Skeletal muscle cell (primary cell): ENCODE measurements at regions not wholly inside any gene's neighbourhood (a gene's known extent, or its start where the extent isn't known, plus 50 kb on each side); places are given as distances from the start of the nearest gene placed in this dataset.
A peak's percentile ranks its signal among the peaks of the same experiment; 100 is the strongest.

ENCODE experiments used
- DNase-seq: peaks from one replicate; pipeline ENCODE4 v3.0.0-alpha.2; 2010; ENCODE audit warnings: low read depth
- H3K4me3 ChIP-seq: 2 replicates; pipeline ENCODE4 v1.5.1; 2011; ENCODE audit warnings: low read depth, mild to moderate bottlenecking, control low read depth, low read length, moderate library complexity

DNA sequence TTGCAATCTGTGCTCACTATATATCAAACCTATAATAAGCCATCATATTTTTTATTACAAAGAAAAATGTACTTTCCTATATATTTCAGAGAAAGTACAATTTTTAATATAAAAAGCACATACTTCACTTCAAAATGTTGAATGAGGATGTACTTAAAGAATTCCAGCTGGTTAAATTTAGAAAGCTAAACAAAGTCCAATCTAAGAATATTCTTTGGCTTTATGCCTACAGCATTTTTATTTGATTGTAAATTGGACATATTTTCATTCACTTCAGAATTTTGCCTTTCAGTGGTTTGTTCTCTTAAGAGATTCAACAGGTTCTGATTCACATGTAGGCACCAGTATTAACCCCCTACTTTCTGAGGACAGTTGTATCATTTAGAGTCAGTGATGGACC, 533.8 kb downstream of the CAAP1 start:
- no peak for DNase-seq
- no peak overlapping the region for H3K4me3 ChIP-seq

DNA sequence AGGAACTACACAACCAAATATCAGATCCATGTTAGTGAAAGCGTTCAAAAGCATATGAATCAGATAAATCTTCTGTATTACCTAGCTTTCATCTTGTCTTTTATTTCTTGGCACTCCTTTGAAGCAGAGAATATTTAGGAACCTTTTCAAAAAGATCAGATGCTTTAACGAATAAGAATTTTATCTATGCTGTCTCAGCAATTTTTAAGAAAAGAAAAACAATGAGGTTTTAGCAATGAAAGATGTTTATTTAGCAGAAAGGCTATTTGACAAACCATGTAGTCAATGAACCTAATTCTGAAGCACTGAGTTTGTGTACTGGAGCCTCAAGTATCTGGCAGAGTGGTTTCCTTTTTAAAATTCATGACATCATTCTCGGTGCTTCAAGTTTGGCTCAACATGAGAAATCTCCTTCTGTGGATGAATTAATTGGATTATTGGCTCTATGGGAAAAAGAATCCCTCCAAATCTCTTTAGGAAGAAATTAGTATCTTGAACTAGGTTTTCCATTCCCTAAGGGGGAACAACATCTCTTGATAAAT, 534.7 kb downstream of the CAAP1 start:
- H3K4me3 ChIP-seq: no peak overlapping the region
- no peak for DNase-seq

DNA sequence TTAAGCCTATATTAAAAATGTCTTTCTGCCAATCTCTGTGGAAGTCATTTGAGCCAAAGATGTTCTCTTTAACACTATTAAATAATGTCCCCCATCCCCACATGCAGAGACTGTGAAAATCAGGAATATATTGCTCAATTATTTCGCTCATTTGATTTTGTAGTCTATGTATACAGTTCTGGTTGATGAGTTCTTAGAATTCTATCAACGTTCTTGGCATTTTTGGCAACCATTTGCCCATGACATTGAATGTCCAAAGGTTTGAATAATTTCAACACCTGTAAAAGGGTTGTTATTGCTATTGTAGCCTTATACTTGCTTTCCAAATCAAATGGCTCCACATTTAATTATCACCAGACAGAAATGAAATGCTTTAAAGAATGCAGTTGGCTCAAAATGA, 536.1 kb downstream of the CAAP1 start:
- no peak overlapping the region for H3K4me3 ChIP-seq
- no peak for DNase-seq

DNA sequence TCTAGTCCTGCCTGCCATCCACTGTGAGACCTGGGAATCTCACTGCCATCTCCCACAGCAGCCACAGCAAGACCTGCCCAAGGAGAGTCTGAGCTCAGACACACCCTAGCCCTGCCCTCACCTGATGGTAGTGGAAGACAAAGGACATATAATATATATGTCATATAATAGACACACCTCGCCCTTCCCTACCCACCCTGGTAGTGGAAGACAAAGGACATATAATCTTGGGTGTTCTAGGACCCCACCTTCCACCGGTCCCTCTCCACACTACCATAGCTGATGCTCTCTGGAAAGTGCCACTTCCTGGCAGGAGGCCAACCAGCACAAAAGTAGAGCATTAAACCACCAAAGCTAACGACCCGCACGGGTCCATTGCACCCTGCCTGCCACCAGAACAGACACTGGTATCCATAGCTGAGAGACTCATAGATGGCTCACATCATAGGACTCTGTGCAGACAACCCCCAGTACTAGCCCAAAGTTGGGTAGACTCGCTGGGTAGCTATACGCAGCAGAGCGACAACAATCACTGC, 545.6 kb downstream of the CAAP1 start:
- no peak overlapping the region for H3K4me3 ChIP-seq
- no peak for DNase-seq

DNA sequence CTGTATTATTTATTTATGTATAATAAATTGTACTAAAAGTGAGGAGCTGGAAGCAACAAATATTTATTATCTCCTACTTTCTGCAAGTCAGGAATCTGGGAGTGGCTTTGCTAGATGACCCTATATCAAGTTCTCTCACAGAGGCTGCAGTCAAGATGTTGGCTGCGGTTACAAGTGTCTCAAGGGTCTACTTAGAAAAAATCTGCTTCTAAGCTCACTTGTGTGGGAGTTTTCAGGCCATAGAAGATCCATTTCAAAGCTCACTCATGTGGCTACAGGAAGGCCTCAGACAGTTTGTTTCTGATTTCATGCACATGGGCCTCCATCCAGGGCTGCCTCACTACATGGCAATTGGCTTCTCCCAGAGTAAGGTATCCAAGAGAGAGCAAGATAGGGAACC, 551.1 kb downstream of the CAAP1 start:
- no peak overlapping the region for H3K4me3 ChIP-seq
- DNase-seq: peak; percentile 47

DNA sequence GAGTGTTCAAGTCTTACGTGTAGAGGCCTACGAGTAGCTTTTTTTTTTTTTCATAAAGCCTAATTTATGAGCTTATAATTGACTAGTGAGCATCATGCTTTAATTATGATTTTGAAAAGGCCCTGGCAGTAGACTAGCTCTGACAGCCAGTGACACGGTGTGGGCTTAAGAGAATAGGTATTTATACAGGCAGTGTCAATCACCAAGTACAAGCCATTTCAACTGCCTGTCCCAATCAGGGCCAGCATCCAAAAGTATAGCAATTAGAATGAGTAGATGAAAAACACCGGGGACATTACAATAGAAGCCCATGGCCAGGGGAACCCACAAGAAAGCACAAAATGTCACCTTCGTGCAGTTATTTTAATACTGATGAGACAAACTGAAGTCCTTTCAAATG, 552.8 kb downstream of the CAAP1 start:
- H3K4me3 ChIP-seq: no peak overlapping the region
- no peak for DNase-seq

DNA sequence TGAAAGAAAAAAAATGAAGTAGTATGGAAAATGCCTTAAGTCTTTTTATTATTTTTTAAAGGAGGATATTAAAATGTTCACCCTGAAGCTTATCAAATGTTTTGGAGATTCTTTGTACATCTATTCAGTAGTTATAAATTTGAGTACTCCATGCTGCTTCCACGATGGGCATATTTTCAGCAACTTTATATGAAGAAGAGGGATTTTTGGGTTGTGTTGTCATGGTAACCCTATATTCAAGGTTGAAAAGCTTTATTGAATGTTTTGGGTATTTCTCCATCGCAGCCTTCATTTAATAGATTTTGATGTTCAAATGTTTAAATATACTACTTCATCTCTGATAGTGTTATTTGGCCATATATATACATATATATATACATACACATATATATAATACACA, 557.5 kb downstream of the CAAP1 start:
- no peak overlapping the region for H3K4me3 ChIP-seq
- no peak for DNase-seq

DNA sequence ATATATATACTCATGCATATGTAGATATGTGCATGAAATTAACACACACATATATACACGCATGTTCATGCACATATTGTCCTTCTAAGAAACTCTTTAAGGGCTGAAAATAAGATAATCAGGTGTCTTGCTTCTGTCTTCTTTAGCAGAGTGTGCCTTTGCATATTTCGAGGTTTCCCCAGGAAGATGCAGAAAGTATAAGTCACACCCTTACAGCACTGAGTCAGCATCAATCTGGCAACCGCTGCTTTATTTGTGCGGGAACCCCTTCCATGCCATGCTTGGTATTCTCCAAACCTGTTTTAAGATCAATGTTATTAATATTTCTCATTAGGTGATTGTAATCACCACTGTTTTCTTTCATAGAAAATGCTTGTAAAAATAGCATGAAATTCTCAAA, 557.9 kb downstream of the CAAP1 start:
- no peak for DNase-seq

DNA sequence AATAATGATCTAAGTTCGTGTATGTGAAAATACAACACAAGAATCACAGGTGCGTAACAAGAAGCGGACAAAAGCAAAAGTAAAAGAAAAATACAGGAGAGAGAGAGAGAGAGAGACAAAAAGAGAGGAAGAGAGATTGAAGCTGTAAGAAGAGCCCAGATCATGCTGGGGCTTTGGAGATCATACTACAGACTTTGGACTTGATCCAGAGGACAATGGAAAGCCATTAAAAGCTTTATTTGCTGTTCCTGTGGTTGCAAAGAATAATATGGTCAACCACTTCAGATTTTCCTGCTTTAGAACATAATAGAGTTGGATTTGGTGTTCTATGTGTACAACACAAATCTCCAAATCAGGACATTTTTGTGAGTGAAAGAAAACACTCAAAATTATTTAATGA, 561.4 kb downstream of the CAAP1 start:
- DNase-seq: no peak

More for the DNA sequence above, 557.9 kb downstream of the CAAP1 start:
- no peak overlapping the region for H3K4me3 ChIP-seq

DNA sequence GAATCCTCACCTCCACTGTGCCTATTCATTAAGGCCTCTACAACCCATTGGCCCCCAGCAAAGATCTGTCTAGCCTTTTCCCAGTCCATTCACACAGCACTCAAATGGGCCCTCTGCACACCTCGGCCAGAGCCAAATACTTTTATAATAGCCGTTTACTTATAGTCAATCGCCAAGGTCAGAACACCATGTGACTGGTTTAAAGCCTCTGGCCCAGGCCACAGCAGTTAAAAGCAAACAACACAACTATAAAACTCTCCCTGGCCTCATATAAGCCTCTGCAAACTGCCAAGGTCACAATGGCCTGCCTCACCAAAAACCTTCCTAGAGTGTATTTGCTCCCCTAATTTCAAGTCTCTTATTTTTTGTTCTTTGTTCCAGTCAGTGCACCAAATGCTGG, 562.6 kb downstream of the CAAP1 start:
- no peak for DNase-seq
- no peak overlapping the region for H3K4me3 ChIP-seq

More for the DNA sequence above, 561.4 kb downstream of the CAAP1 start:
- H3K4me3 ChIP-seq: no peak overlapping the region

DNA sequence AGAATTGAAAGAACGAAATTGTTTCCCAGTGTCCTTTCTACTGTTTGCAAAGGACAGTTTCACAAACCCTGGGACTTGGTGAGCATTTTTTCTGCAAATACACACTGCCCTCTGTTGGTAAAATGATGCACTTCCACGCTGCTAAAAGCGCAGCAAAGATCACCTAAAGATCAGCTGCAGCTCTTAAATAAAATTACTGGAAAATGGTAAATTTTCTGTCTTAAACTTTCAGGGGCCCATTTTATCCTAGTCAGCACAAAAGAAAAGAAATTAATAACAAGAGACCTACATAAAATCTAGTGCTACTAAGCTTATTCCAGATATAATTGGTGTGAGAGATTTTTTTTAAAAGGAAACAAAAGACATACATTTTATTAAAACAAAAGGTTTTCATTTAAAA, 566.0 kb downstream of the CAAP1 start:
- no peak overlapping the region for H3K4me3 ChIP-seq
- DNase-seq: no peak

DNA sequence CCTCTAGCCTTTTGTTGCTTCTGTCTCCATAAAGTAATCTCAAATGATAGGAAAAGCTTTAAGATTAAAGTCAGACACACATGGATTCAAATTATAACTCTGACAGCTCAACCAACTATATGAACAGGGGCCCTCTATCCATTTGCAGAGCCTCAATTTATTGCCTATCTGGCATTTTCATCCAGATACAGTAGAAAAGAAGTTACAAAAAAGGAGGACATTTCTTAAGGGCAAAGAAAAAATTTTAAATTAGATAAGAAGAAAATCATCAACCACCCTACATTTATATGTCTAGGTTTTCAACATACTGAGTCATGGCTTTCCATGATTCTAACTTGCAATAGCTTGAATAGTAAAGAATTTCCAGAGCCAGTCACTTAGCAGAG, 567.2 kb downstream of the CAAP1 start:
- no peak overlapping the region for H3K4me3 ChIP-seq
- no peak for DNase-seq

DNA sequence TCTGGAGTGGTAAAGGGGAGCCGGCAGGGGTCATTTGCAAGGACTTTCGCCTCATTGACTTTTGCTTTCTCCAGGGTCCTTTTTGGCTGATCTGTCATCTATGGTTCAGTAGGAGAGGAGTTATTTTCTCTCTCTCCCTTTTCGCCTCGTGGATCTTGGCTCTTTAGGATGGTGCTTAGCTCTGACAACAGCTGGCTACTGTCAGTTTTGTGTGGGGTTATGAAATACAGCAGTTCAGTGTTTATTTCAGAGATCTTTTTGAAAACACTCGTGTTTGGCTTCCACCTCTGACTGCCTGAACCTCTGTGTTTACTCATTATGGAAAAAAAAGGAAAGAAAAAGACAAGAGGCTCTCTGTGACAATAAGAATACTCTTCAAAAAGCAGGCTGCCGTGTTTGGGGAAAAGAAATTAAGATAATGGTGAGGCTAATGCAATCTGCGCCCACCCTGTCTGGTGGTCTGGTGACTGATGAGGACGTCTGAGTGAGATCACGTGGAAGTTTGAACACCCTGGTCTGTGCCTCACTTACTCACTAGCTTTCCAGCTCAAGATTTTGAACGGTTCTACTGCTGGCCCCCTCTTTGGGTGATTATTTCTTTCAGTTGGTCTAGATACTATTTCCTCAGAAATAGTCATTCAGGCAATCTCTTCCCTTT, 567.7 kb downstream of the CAAP1 start:
- no peak overlapping the region for H3K4me3 ChIP-seq
- no peak for DNase-seq

DNA sequence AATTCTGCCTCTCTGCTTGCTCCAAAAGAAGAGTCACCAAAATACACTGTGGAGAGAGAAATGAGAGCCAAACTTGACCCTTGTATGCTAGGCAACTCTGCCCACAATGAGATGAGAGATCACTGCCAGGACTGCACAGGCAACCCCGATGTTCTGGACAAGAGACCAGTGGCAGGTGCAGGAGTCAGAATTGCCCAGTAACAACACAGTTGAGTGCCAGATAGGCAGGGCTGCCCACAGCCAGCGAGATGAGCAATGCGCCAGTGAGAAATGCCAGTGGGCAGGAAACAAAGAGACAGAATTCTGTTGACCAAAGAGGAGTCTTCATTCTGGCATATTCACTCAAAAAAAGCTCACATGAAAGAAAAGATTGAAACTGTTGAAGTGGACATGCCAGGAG, 570.7 kb downstream of the CAAP1 start:
- H3K4me3 ChIP-seq: no peak overlapping the region
- no peak for DNase-seq

DNA sequence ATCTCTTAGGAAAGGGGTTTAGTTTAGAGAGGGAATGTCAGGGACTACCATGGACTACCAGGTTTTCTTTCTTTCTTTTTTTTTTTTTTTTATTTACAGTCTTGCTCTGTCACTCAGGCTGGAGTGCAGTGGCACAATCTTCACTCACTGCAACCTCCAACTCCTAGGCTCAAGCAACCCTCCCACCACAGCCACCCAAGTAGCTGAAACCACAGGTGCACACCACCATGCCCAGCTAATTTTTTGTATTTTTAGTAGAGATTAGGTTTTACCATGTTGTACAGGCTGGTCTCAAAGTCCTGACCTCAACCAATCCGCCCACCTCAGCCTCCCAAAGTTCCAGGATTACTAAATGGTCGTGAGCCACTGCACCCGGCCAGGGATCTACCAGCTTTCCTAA, 572.7 kb downstream of the CAAP1 start:
- no peak for DNase-seq
- H3K4me3 ChIP-seq: no peak overlapping the region

DNA sequence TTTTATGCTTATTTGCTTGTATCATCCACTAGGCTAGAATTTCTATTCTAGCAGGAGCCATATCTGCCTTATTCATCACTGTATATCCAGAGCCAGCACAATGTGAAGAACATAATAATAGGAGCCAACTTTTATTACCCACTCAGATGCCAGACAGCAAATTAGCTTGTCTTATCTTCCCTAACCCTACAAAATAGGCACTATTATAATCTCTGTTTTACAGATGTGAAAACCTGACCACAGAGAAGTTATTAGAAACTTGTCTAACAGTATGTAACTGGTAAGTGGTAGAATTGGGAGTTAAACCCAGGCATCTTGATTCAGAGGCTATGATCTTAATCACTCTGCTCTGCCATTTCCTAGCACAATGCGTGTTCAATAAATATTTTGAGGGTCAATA, 579.5 kb downstream of the CAAP1 start:
- no peak overlapping the region for H3K4me3 ChIP-seq
- no peak for DNase-seq

DNA sequence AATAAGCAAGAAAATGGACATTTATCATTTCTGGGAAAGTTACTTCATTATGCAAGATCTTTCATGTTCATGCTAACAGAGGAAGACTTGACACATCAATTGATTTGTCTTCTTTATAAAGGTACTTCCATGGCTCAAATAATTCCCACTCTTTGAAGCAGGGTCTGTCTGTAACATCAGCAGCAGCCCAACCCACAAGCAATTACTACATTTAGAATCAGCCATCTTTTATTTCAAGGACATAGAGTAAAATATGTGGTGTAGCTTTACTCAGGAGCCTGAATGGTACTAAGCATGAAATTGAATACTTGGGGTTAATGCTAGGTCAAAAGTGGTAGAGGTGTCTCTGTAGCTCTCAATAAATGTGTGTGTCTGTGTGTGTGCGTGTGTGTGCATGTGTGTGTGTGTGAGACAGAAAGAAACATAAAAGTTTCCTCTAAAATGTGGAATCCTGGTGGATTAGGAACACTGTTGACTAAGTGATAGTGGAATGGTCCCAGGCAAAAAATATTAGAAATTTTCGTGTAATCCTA, 581.1 kb downstream of the CAAP1 start:
- no peak for DNase-seq
- H3K4me3 ChIP-seq: no peak overlapping the region

DNA sequence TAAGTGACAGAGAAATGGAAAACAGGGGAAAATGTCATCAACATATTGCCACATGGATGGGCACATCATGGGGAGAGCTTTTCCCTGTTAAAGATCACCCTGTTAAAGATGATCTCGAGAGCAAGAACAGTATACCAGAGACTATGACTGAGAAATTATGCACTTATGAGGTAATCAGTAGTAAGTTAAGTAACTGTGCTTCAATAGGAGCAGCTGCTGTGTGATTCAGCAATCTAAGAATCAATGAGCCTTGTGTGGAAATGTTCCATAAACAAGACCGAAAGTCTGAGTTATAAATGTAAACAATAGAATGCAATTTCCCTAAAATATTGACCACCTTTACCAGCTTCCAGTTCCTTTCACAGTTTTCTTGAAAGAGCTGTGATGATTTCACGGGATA, 582.3 kb downstream of the CAAP1 start:
- no peak overlapping the region for H3K4me3 ChIP-seq
- peak; percentile 53 for DNase-seq

DNA sequence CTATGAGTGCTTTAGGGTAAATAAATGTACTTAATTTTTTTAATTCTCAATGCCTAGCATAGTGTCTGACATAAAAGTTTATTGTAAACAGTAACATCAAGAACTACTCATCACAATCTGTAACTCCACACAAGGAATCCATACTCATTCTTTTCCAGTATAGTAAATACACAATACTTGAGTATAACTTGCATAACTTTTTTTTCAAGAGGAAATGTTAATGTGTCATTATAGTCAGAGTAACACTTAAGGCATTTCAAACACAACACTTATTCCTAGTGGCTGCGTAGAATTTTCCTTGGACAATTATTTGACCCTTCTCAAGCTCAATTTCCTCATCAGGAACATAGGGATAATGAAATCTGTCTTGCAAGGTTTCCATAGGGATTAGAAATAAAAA, 584.3 kb downstream of the CAAP1 start:
- no peak overlapping the region for H3K4me3 ChIP-seq
- DNase-seq: no peak

DNA sequence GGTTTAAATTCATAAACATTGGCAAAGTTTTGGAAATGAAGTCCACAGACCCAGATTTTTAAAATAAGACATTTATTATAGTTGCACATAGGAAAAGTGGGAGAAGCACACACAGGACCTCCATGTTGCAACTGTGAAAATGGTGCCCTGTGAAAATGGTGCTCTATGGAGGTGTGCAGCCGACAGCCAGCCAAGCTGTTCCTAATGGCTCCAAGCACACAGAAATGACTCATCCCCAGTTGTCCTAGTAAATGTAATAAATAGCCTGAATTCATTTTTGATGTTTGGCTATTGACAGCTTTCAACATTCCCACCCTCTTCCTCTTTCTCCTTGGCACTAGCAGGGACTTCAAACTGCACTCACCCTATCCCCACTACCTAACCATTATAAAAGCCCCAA, 590.9 kb downstream of the CAAP1 start:
- no peak for DNase-seq
- H3K4me3 ChIP-seq: no peak overlapping the region

DNA sequence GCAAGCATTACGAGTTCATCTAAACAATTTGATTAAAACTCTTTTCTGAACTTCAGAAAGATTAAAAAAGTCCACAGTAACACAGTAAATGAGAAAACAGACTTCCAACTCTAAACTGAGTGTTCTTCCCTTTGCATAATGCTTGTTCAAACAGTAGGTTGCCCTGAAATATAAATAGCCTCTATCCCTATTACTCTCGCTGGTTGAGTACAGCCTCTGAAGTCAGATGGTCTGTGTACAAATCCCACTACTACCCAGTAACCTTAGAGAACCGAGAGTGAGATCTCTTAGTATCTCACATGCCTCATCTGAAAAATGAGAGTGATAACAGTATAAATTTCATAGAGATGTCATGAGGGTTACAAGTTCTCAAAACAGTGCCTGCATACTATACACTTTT, 591.6 kb downstream of the CAAP1 start:
- no peak for DNase-seq
- no peak overlapping the region for H3K4me3 ChIP-seq
